H1 (cell line): ENCODE measurements at regions not wholly inside any gene's neighbourhood (a gene's known extent, or its start where the extent isn't known, plus 50 kb on each side); places are given as distances from the start of the nearest gene placed in this dataset.

ENCODE experiments used
- CTCF ChIA-PET: fragments of 300-600 bp; sonication (Branson Sonifier 250); formaldehyde crosslinking; loops from one replicate; lab custom pipeline; 2021; ENCODE audit not compliant: partially characterized antibody; lab: Charles Lee
- POLR2A ChIA-PET: fragments of 300-600 bp; sonication (Branson Sonifier 250); formaldehyde crosslinking; loops from one replicate; lab custom pipeline; 2021; ENCODE audit warnings: inconsistent platforms; ENCODE audit not compliant: partially characterized antibody; lab: Charles Lee
- DNase-seq, 2 experiments: peaks; one replicate each; pipeline versions ENCODE4 v3.0.0 to v3.0.0-alpha.2; 2010 to 2022; ENCODE audit warnings: low spot score in 2 of 2, low read depth in 1 of 2, mixed read lengths in 1 of 2
- FAIRE-seq: peaks from 2 replicates; lab custom pipeline; 2011; peaks lifted over from hg19 to GRCh38; lab: Jason Lieb, UNC
- H2AFZ ChIP-seq: 2 replicates; pipeline ENCODE4 v1.8.1; 2012; ENCODE audit warnings: low read length, inconsistent platforms
- H2AK5ac ChIP-seq: 2 replicates; pipeline ENCODE4 v1.6.1; 2013; ENCODE audit warnings: low read depth, low read length
- H2BK120ac ChIP-seq: replicated peaks from 2 replicates; pipeline ENCODE3; 2013; ENCODE audit warnings: low read depth, low read length, inconsistent platforms
- H2BK12ac ChIP-seq: 2 replicates; pipeline ENCODE4 v1.6.1; 2013; ENCODE audit warnings: low read depth, low read length
- H2BK15ac ChIP-seq: 2 replicates; pipeline ENCODE4 v1.6.1; 2013; ENCODE audit warnings: low read length
- H2BK20ac ChIP-seq: 2 replicates; pipeline ENCODE4 v1.6.1; 2013; ENCODE audit warnings: low read length
- H2BK5ac ChIP-seq: 2 replicates; pipeline ENCODE4 v1.6.1; 2013; ENCODE audit warnings: low read depth, low read length
- H3K14ac ChIP-seq: 2 replicates; pipeline ENCODE4 v1.6.1; 2013; ENCODE audit warnings: inconsistent platforms; ENCODE audit not compliant: insufficient read length
- H3K18ac ChIP-seq: 2 replicates; pipeline ENCODE4 v1.6.1; 2013; ENCODE audit warnings: low read length; ENCODE audit errors: extremely low read depth
- H3K23ac ChIP-seq: 2 replicates; pipeline ENCODE4 v1.6.1; 2013; ENCODE audit warnings: inconsistent platforms; ENCODE audit not compliant: insufficient read length
- H3K23me2 ChIP-seq: 2 replicates; pipeline ENCODE4 v1.6.1; 2013; ENCODE audit warnings: low read depth, low read length
- H3K27ac ChIP-seq: 2 replicates; pipeline ENCODE4 v1.6.1; 2011; ENCODE audit warnings: low read depth, low read length, inconsistent platforms
- H3K27me3 ChIP-seq, 4 experiments: replicated peaks in 1 of 4; 1 replicate in 1 of 4; 2 replicates in 3 of 4; pipeline versions ENCODE4 v1.6.1 to v1.8.1; 2011 to 2013; ENCODE audit warnings: low read length in 3 of 4, mild to moderate bottlenecking in 3 of 4, inconsistent platforms in 2 of 4, mixed read lengths in 2 of 4, moderate library complexity in 1 of 4; ENCODE audit not compliant: control insufficient read depth in 3 of 4, insufficient read depth in 3 of 4; ENCODE audit errors: extremely low read depth in 1 of 4
- H3K36me3 ChIP-seq, 4 experiments: 2 replicates each; pipeline versions ENCODE4 v1.6.1 to v1.8.1; 2011 to 2013; ENCODE audit warnings: mild to moderate bottlenecking in 4 of 4, low read length in 3 of 4, moderate library complexity in 2 of 4, control low read depth in 1 of 4, inconsistent platforms in 1 of 4; ENCODE audit not compliant: insufficient read depth in 4 of 4, control insufficient read depth in 2 of 4
- H3K4ac ChIP-seq: replicated peaks from 2 replicates; pipeline ENCODE3; 2013; ENCODE audit warnings: low read length, low read depth, mixed read lengths, inconsistent platforms; ENCODE audit not compliant: insufficient read length
- H3K4me1 ChIP-seq, 4 experiments: replicated peaks in 1 of 4; 1 replicate in 1 of 4; 2 replicates in 3 of 4; pipeline versions ENCODE4 v1.6.1 to v1.8.1; 2011 to 2013; ENCODE audit warnings: low read length in 3 of 4, inconsistent platforms in 2 of 4, mixed read lengths in 1 of 4; ENCODE audit not compliant: insufficient read depth in 4 of 4, control insufficient read depth in 3 of 4
- H3K4me2 ChIP-seq, 2 experiments: 2 replicates each; pipeline versions ENCODE4 v1.6.1 to v1.8.1; 2011 to 2013; ENCODE audit warnings: low read depth in 2 of 2, low read length in 2 of 2, control low read depth in 1 of 2, inconsistent platforms in 1 of 2, mild to moderate bottlenecking in 1 of 2; ENCODE audit not compliant: insufficient read depth in 1 of 2
- H3K4me3 ChIP-seq, 4 experiments: fragments of 200-600, 300-600 bp in 1 of 4; sonication (generic), shearing (Covaris generic), sonication (Bioruptor Twin) in 1 of 4; 2 replicates each; pipeline versions ENCODE4 v1.5.1 to v1.8.1; 2011 to 2016; ENCODE audit warnings: low read length in 4 of 4, low read depth in 3 of 4, control low read depth in 2 of 4, inconsistent platforms in 2 of 4, mild to moderate bottlenecking in 2 of 4, mixed read lengths in 1 of 4, moderate library complexity in 1 of 4; ENCODE audit not compliant: insufficient read depth in 2 of 4; ENCODE audit errors: extremely low read depth in 1 of 4
- H3K56ac ChIP-seq: replicated peaks from 2 replicates; pipeline ENCODE3; 2013; ENCODE audit warnings: low read depth, mild to moderate bottlenecking, mixed read lengths, low read length, inconsistent platforms; ENCODE audit not compliant: insufficient read length
- H3K79me1 ChIP-seq: 2 replicates; pipeline ENCODE4 v1.6.1; 2013; ENCODE audit warnings: low read depth, low read length, control low read depth
- H3K79me2 ChIP-seq, 2 experiments: 2 replicates each; pipeline versions ENCODE4 v1.6.1 to v1.8.1; 2012 to 2013; ENCODE audit warnings: low read length in 2 of 2, mild to moderate bottlenecking in 2 of 2, inconsistent platforms in 1 of 2; ENCODE audit not compliant: insufficient read depth in 2 of 2, control insufficient read depth in 1 of 2
- H3K9ac ChIP-seq, 4 experiments: replicated peaks in 1 of 4; 1 replicate in 1 of 4; 2 replicates in 3 of 4; pipeline versions ENCODE4 v1.6.1 to v1.8.1; 2011 to 2013; ENCODE audit warnings: low read depth in 3 of 4, low read length in 3 of 4, control low read depth in 2 of 4, mild to moderate bottlenecking in 2 of 4, moderate library complexity in 2 of 4, inconsistent platforms in 1 of 4; ENCODE audit errors: extremely low read depth in 1 of 4
- H3K9me3 ChIP-seq, 2 experiments: 2 replicates each; pipeline versions ENCODE4 v1.6.1 to v1.8.1; 2012 to 2013; ENCODE audit warnings: mild to moderate bottlenecking in 2 of 2, moderate library complexity in 2 of 2, control low read depth in 1 of 2, inconsistent platforms in 1 of 2, low read depth in 1 of 2, low read length in 1 of 2, mixed read lengths in 1 of 2; ENCODE audit not compliant: insufficient read depth in 2 of 2
- H4K20me1 ChIP-seq, 2 experiments: replicated peaks in 1 of 2; 2 replicates each; pipeline versions ENCODE3 to v1.8.1; 2011 to 2013; ENCODE audit warnings: inconsistent platforms in 2 of 2, low read length in 2 of 2, mild to moderate bottlenecking in 1 of 2; ENCODE audit not compliant: insufficient read depth in 2 of 2, control insufficient read depth in 1 of 2
- H4K5ac ChIP-seq: 2 replicates; pipeline ENCODE4 v1.6.1; 2013; ENCODE audit warnings: low read length, low read depth, mixed read lengths, inconsistent platforms; ENCODE audit not compliant: insufficient read length
- H4K8ac ChIP-seq: 2 replicates; pipeline ENCODE4 v1.8.0; 2013; ENCODE audit warnings: mild to moderate bottlenecking, moderate library complexity, low read length, inconsistent platforms; ENCODE audit not compliant: insufficient read depth; ENCODE audit errors: extremely low read depth
- H4K91ac ChIP-seq: replicated peaks from 2 replicates; pipeline ENCODE3; 2013; ENCODE audit warnings: low read length, mixed read lengths, inconsistent platforms; ENCODE audit not compliant: insufficient read length
- JUN ChIP-seq: IDR thresholded peaks from 2 replicates; pipeline ENCODE4 v1.6.1; 2011; ENCODE audit warnings: low read depth, mild to moderate bottlenecking, improper control_type of control experiment, low read length
- NRF1 ChIP-seq: IDR thresholded peaks from 2 replicates; pipeline ENCODE4 v1.6.1; 2011; ENCODE audit warnings: mild to moderate bottlenecking, low read depth, low read length, improper control_type of control experiment
- SIRT6 ChIP-seq: IDR thresholded peaks from one replicate; pipeline ENCODE4 v1.7.1; 2012; ENCODE audit warnings: low read length, inconsistent platforms
- SUZ12 ChIP-seq: fragments of 200-600 bp; sonication (generic); IDR thresholded peaks from 2 replicates; pipeline ENCODE4 v1.6.1; 2012; ENCODE audit warnings: mild to moderate bottlenecking, inconsistent platforms, low read length, moderate library complexity, mixed read lengths
- TAF7 ChIP-seq: optimal IDR thresholded peaks from 2 replicates; pipeline ENCODE3; 2011; ENCODE audit warnings: low read depth, mild to moderate bottlenecking, inconsistent platforms, low read length, moderate library complexity, borderline replicate concordance
- WGBS, 2 experiments: shearing (Covaris generic) in 1 of 2; methylation state at CpG; one replicate each; pipeline versions ENCODE4 v1.1.6 to v1.1.7; 2013 to 2015; ENCODE audit warnings: low lambda C conversion rate in 2 of 2, mixed read lengths in 2 of 2, inconsistent platforms in 1 of 2, low coverage in 1 of 2, missing lambda C conversion rate in 1 of 2; ENCODE audit not compliant: insufficient replicate concordance in 2 of 2, insufficient coverage in 1 of 2, insufficient read length in 1 of 2; ENCODE audit errors: extremely low coverage in 1 of 2, missing lambda C conversion rate in 1 of 2; 5-methylcytosine and 5-hydroxymethylcytosine counted together
- TF ChIP-seq, protein P1 (sequence below): IDR thresholded peaks from 2 replicates; pipeline ENCODE4 v1.6.1; 2012; ENCODE audit warnings: inconsistent platforms

DNA sequence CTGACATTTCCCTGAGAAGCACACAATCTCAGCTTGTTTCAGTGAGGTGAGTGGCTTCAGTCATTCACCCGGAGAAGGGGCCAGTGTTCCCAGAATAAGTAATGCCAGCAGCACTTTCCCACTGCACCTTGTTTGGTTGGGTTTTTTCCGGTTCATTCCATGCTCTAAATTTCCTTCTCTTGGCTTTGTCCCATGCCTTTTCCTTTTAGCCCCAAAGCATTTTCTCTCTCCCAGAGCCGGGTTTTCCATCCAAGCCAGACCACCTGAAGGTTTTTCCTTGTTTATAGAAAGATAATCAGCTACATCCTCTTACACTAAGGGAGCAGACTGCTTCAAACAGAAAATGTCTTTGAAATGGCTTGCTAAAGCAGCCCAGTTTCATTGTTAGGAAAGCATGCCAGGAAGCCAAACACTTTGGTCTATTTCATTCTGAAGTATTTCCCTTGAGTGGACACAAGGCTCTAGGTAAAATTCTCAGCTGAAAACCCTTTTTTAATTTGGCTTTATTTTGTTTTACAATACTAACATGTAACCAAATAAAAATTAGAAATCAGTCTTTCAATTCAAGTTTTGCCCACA, 501.6 kb downstream of the DTWD2 start:
- H2AFZ ChIP-seq, result peak overlapping the region; percentile 96
- H2BK20ac ChIP-seq, result no peak overlapping the region
- no peak overlapping the region for H2BK12ac ChIP-seq
- H3K79me1 ChIP-seq, result no peaks in the 10 kb centered on the region
- H3K4me3 ChIP-seq, result no peak overlapping the region
- H3K14ac ChIP-seq, result no peak overlapping the region
- no peak overlapping the region for H3K23ac ChIP-seq
- no peak overlapping the region for H3K56ac ChIP-seq
- no peaks in the 10 kb centered on the region for H3K23me2 ChIP-seq
- H3K4me1 ChIP-seq, result peaks cover 1 to 4% (median 2%) of the 10 kb centered on the region in 4 experiments; a peak in 3 of 7 replicates
- POLR2A ChIA-PET, result no interaction called here
- no peak overlapping the region for H2AK5ac ChIP-seq
- H3K4me2 ChIP-seq, result no peak overlapping the region
- H3K36me3 ChIP-seq, result no peaks in the 10 kb centered on the region
- CTCF ChIA-PET, result no interaction called here
- H2BK120ac ChIP-seq, result no peak overlapping the region
- H3K9me3 ChIP-seq, result no peaks in the 10 kb centered on the region
- H3K4ac ChIP-seq, result no peak overlapping the region
- H3K18ac ChIP-seq, result no peak overlapping the region
- no peak overlapping the region for H3K9ac ChIP-seq
- TF ChIP-seq NRF1 (no peak), JUN (no peak), SUZ12 (no peak), TAF7 (no peak), SIRT6 (no peak)
- TF ChIP-seq, protein P1, sequence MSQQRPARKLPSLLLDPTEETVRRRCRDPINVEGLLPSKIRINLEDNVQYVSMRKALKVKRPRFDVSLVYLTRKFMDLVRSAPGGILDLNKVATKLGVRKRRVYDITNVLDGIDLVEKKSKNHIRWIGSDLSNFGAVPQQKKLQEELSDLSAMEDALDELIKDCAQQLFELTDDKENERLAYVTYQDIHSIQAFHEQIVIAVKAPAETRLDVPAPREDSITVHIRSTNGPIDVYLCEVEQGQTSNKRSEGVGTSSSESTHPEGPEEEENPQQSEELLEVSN, result no peak
- H3K79me2 ChIP-seq, result no peaks in the 10 kb centered on the region
- H4K20me1 ChIP-seq, result no peaks in the 10 kb centered on the region
- no peak overlapping the region for H4K8ac ChIP-seq
- H4K91ac ChIP-seq, result no peak overlapping the region
- 80% methylated on average over 3 of the region's 3 CpGs; no CpG with 5 or more reads in 1 of the 2 experiments for WGBS, 2 experiments
- no peak overlapping the region for H2BK5ac ChIP-seq
- DNase-seq (no peak), FAIRE-seq (no peak)
- H4K5ac ChIP-seq, result no peak overlapping the region
- no peak overlapping the region for H3K27ac ChIP-seq
- H2BK15ac ChIP-seq, result no peak overlapping the region
- H3K27me3 ChIP-seq, result no peaks in the 10 kb centered on the region
